GM19452 (cell line): ENCODE measurements at regions not wholly inside any gene's neighbourhood (a gene's known extent, or its start where the extent isn't known, plus 50 kb on each side); places are given as distances from the start of the nearest gene placed in this dataset.
"Not testable (repeated sequence)": the region's sequence is repeated elsewhere in the genome, so short reads cannot be mapped to it uniquely, and the experiment has no call there.

Source experiments
- ATAC-seq: cut with Tn5 transposase; IDR thresholded peaks from one replicate; pipeline ENCODE4 v1.9.1; 2021; ENCODE audit not compliant: unreplicated experiment

DNA sequence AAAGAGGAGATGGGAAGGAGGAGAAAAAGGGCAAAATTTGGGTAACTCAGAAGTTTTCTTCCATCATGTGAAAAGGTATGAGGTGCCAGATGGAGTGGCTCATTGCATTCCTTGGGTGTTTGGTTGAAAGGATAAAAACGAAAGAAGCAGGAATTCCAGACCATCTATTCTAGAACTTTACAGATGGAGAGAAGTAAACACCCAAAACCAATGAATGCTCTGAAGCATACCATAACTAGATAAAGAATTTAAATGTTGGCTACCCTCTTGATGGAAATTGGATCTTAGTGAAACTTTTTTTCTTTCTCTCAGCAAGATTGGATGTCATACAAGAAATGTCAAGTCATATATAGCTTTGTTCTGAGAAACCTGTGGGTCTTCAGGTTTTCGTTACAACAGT is 175.6 kb upstream of the FAR2 start:
- ATAC-seq = no peak

DNA sequence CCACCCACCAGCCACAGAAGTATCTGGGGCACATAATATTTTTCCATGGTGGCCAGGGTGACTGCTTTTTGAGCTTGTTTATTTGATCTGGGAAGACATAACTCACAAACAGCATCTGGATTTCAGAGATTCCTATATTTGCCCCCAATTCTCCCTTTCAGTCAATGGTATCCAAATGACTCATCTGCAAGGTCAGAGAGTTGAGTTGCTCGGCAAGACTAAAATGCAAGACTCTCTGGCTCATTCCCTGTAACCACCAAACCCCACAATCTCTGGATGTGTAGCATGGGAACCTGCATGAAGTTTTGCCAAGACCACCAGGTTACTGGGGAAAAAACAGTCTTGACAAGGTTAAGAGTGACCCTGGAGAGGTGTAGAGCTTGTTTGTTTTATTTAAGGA is 174.9 kb upstream of the FAR2 start:
- no peak for ATAC-seq

DNA sequence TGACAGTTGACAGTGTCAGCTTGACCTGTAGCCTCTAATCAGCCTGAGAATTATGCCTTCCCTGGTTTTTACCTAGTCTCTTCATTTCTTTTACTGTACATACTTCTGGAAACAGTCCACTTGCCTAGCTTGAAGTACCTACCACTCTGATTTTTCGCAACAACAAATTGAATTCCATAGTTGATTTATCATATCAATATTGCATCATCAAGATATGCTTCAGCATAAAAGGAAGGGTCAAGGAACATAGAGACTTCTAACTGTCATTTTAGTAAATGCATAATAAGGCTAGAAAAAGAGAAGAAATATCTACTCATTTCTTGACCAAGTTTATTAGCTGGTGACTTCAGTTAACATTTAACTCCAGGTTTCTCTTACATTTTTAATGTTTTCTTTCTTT is 174.2 kb upstream of the FAR2 start:
- no peak for ATAC-seq

DNA sequence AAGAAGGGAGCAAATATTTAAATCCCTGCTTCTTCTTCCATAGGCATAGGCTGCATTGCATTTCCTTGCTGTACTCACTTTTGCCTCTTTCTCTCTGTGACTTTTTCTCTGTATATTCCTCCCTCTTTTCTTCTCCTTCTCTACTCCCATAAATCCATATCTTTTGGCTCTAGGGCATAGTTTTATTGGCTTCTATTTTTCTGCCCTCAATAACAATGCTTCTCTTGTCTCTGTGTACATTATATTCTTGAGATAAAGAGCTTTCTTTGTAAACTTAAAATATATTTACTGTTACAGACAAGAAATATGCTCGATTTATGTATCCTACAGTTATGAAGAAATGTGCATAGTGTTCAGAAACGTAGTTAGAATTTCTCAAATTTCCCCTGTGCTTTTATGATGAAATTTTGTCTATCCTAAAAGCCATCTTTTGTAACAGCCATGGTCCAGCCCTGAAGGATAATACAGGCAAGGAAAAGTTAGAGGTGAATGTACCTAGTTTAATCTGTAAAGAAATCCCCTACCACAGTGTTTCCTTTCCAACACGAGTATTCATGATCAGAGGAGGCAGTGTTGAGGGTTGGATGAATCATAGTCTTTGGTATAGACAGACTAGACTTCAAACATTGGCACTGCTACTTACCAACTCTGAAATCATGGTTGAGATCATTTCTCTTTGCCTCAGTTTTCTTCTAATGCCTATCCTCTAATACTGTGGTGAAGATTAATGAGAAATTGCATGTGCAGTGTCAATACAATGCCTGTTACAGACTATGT is 173.3 kb upstream of the FAR2 start:
- no peak for ATAC-seq

DNA sequence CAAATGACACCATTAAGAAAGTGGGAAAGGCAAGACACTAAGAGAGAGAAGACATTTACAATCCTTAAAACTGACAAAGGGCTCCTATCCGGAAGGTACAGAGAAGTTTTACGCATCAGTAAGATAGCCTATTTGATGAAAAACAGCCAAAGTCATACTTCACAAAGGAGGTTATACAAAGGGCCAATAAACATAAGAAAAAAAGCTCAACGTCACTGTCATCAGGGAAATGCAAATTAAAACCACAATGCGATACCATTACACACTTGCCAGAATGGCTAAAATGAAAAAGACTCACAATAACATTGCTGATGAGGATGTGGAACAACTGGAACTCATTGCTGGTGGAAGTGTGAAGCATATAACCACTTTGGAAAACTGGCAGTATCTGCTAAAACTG is 168.6 kb upstream of the FAR2 start:
- no peak for ATAC-seq

DNA sequence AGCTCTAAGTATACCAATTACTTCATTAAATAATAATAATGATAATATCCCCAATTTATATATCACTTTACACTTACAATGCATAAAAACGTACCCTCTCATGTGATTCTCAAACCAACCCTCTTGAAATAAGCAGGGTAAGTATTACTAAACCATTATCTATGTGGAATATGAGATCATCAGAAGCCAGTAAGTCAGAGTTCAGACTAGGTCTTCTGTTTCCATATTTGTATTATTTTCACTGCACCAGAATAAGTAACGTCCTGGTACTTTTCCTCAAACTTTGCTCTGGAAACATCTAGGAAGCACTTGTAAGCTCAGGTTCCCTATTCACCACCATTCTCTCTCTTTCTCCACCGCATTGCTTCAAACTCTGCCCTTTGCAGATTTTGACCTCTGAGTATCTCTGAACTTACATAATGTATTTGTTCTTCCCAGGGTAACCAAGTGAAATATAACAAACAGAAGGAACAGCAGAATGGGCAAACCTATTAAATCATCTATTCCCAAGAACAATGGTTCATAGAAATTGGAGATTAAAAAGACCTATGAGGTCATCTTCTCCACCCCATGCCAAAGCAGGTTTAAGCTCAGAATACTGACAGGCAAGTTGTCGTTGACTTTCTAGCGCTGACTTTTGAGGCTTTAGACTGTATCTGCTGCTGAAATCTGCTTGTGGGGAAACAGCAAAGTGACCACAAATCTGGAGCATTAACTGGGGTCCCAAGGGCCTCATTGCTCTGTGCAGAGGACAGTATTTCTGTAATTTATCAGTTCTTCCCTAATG is 161.3 kb upstream of the FAR2 start:
- no peak for ATAC-seq

DNA sequence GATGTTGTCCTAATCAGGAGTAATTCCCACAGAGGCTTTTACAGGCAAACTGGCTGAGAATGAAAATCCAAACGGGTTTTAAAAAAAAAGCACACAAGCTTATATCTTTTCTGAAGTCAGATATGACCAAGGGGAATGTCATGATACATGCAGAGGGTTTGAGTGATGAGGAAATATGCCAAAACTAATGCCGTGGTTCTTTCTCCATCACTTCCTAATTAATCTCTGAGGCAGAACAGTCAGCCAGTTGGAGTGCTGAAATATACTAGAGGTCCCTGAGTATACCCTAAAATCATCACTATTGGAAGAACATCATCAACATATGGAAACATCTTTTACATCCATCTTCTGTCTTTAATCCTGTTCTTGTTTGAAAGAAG is 160.8 kb upstream of the FAR2 start:
- no peak for ATAC-seq

DNA sequence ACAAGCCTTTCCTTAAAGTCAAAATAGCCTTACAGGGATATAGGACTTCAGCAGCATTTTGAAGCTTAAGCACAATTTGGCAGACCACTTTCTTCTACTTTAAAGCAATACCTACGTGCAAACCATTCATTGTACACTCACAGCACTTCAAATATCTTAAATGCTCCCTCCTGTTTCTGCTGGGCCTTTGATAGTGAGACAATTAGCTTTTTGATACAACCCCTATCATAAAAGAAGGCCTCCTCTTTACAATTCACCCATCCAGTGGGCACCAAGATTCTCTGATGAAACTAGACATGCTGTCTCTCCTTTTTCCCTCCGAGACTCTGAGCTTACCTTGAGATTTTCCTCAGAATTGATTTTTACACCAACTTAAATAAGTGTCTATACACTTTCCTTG is 157.5 kb upstream of the FAR2 start:
- no peak for ATAC-seq

DNA sequence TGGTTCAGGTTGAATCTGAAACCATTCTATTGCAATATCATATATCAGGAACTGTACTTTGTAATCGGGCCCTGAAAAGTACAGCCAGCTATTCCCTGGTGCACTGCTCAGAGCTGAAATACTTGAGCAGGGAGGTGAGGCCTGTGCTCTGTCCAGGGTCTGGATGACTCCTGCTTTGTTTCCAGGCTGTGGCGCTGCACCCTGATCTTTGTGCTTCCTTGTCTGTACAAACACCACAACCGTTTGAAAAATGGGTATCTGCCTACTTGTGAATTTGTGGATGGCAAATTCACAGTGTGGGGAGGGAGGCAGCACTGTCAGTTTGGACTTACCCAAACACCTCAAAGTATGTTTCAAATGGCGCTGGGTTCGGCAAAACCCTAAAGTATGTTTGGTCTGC is 155.4 kb upstream of the FAR2 start:
- no peak for ATAC-seq

DNA sequence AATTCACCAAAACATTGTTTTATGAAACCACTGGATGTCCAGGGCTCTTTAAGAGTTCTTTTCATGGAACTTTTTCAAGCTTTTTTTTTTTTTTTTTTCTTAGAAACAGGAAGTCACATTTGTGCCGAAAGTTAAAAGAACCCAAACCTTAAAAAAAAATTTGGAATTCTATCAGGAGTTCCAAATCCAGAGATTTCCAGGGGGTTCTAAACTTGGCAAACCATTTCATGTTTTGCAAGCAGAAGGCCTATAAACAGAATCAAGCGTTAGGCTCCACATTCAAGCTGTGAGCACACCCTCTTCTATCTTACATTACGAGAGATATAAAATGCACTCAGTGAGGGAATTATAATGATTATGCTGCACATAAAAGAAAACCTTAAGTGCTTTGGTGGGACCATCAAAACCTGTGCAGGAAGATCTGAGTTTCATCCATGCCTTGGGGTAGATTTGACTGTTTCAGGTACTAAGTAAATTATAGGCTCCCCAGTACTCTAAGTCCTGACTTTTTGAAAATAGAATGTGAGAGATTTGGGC is 154.8 kb upstream of the FAR2 start:
- no peak for ATAC-seq

DNA sequence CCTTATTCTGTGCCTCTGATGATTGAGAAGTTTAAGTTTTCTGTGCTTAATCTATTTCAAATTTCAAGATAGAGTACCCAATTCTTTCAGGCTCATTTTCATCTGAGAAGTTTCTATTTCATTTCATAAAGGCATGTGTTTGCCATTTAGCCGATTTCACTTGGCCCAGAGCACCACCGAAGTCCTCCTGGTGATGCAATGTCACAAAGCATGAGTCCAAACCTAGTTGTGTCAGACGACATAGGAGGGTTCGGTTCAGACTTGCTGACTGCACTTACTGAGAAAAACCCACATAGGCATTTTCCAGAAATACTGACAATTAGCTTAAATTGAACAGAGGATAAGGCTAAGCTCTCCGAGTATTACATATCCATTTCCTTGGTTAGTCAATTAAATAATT is 152.4 kb upstream of the FAR2 start:
- ATAC-seq = no peak

DNA sequence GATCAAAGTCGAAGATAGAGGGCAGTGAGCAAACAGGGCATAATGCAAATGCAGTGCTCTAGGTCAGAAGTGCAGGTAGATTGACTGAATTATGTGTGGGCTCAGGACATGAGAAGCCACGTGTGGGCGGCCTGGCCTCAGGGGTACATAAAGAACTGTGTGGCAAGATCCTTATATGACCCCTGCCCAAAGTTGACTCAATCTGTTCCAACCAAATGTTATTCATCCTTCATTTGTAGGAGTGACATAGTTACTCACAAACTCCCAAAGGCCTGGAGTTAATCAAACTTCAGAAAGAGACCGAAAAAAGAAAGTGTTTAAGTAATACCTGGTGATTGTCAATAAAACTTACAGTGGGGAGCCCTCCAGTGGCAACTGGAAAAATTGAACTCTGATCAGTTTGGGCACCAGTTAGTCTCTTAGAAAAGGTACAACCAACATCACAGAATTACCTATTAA is 150.4 kb upstream of the FAR2 start:
- no peak for ATAC-seq

DNA sequence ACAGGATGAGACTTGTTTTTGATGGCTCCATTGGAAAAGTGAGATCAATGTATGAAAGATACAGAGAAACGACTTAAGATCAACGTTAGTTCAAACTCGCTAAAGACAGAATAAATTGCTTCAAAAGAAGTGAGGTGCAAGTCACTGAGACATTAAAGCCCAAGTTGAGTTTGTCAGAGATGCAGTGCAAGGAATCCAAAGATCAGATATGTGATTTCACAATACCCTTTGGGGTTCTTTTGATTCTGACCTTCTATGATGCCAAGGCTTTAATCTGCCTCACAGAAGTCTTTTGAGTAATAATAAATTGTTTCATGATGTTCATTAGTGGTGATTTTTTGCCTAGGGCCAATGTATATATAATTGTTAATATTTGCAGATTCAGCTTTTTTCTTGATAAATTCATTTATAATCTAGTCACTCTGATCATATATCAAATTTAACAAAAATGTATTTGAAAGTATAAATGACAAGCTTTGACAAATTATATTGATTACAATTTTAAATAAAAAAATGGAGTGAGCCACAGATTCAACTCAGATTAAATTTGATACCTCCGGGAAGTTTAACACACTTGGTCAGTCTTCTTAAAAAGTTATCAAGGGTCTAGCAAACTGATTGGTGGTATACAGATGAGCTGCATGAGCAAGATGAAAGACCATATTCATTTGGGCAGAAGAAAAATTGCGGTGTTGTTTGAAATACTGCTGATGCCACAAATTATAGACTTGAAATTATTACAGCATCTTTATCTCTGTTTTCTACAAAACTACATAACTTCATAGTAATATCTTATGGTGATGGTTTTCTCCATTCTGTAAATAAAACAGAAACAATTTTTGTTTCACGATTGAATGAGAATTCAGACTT is 144.8 kb upstream of the FAR2 start:
- no peak for ATAC-seq

DNA sequence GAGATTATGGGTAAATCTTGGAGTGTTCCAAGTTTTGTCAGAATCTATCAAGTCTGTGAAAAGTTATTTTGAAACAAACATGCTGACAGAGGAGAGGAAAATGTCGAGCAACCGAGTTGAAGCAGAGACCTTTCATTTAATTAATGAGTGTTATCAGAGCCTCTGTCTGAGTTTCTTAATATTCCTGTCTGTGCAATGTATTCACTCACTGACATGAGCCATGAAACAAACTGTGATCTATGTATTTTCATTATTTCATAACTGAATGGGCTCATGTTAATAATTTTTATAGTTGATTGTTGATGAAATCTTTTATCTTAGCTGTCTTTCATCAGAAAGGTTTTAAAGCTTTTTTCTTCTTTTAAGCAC is 144.2 kb upstream of the FAR2 start:
- ATAC-seq = no peak

DNA sequence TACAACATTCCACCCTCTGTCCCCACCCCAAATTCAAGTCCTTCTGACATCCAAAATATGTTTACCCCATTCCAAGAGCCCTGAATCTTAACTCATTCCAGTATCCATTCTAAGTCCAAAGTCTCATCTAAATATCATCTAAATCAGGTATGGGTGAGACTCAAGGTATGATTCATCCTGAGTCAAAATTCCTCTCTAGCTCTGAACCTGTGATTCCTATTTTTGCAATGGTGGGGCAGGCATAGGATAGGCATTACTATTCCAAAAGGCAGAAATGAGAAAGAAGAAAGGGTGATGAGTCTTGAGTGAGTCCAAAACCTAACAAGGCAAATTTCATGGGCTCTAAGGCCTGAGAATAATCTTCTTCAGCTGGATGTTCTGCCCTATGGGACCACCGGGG is 140.3 kb upstream of the FAR2 start:
- ATAC-seq = no peak

DNA sequence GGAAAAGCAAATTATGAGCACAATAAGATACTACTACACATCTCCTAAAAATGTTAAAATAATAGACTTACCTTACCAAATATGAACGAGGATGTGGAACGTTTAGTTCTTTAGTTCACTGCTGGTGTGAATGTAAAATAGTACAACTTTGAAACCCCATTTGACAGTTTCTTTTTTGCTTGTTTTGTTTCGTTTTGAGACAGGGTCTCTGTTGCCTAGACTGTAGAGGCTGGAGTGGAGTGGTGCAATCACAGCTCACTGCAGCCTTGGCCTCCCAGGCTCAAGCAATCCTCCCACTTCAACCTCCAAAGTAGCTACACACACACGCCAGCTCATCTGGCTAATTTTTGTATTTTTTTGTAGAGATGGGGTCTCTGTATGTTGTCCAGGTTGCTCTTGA is 136.4 kb upstream of the FAR2 start:
- no peak for ATAC-seq

DNA sequence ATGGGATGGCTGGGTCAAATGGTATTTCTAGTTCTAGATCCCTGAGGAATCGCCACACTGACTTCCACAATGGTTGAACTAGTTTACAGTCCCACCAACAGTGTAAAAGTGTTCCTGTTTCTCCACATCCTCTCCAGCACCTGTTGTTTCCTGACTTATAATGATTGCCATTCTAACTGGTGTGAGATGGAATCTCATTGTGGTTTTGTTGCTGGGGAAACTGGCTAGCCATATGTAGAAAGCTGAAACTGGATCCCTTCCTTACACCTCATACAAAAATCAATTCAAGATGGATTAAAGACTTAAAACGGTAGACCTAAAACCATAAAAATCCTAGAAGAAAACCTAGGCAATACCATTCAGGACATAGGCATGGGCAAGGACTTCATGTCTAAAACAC is 131.5 kb upstream of the FAR2 start:
- not testable (repeated sequence) for ATAC-seq

DNA sequence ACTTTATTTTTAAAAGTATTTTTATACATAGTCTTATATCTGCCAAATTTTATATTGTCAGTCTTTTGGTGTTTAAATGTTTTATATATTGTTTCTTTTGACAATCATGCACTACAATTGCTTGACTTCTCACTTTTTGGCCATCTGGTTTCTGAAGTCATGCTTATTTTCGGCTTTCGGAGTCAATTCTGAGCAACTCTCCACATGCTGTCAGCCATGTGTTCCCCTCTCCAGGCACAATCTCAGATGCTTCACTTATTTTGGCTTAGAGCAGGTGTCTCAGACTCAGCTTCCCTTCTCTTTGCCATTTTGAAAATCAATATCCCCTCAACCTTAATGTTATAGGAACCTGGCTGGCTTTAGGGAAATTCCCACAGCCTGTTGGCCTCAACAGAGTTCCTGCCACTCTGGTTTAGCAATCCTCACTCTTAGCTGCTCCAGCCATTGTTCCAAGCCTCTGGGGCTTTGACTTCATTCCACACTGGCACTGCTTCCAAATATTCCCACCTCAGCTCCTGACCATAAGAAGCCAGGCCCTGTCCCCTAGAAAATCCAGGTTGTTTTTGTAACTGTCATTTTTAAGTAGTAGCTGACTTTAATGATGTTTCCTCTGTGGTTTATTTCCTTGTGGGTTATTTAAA is 125.5 kb upstream of the FAR2 start:
- no peak for ATAC-seq

DNA sequence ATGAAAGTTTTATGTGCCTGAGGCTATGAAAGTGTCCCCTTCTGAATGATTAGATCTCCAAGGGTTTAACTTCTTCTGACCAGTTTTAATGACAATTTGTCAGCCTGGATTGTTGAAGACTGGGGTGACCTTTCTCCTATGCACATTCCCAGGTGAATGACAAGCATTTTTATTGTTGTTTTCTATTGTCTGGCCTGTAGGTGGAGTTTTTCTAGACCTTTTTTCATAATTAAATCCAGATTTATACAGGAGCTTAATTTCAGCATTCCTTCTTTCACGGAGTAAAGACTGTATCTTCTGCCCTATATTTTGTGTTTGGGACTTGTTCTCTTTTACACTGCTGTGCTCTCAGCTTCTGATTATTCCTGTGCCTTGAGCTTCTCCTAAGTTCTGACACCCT is 125.0 kb upstream of the FAR2 start:
- ATAC-seq = no peak

DNA sequence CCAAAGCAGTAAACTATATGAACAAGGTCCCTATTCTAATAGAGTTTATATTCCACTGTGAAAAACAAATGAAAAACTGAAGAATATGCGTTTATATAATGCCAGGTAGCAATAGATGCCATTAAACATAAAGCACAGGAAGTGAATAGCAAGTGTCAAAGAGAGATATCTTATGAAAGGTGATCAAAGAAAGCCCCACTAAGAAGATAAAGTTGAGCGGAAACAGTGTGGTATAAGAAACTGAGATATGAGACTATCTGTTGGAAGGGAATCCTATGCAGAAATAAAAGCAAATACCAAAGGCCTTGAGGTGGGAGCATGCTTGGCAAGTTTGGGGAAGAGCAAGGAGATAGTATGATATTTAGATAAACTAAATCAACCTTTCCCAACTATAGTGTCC is 123.1 kb upstream of the FAR2 start:
- ATAC-seq = no peak

DNA sequence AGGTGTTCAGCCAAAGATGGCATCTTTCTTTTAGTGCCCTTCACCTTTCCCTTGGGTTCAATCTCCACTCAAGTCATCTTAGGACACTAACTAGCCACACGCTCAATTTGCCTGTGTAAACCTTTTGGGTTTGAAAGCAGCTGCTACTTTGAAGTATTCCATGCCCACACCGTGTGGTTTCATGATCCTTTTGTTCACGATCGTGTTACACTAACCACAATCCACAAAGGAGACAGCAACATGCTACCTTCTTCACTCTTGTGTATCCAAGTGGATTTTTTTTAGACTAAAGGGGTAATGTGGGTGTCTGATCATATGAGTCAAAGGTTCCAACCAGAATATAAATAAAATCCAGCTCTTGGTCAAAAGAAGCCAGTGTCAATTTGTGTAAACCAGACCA is 122.7 kb upstream of the FAR2 start:
- no peak for ATAC-seq
